G401.6 (cell line): ENCODE measurements at regions not wholly inside any gene's neighbourhood (a gene's known extent, or its start where the extent isn't known, plus 50 kb on each side); places are given as distances from the start of the nearest gene placed in this dataset.
"Not testable (repeated sequence)": the region's sequence is repeated elsewhere in the genome, so short reads cannot be mapped to it uniquely, and the experiment has no call there.

Experiments used
- FAIRE-seq: peaks from 2 replicates; lab custom pipeline; 2012; peaks lifted over from hg19 to GRCh38; lab: Jason Lieb, UNC

- not testable (repeated sequence) for FAIRE-seq
These were observed 111.4 kb downstream of the CCDC74A start for GRCh38 chr2:131639001-131639620.

GRCh38 chr2:131641414-131642206, 113.9 kb downstream of the CCDC74A start:
- FAIRE-seq = no peak

DNA sequence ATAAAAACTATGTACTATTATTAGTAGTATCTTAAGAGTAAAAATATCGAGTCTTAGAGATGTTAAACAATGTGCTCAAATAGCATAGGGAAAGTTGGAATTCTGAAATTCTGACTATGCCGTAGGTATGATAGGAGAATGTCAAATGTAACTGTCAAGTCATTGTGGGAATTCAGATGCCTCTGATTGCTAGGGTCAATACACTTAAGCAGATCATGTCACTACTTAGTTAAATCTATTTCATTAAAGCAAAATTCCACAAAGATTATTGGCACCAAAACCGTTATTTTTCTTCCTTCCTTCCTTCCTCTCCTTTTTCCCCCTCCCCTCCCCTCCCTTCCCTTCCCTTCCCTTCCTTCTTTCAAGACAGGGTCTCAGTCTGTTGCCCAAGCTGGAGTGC, 115.5 kb downstream of the CCDC74A start:
- FAIRE-seq = not testable (repeated sequence)

GRCh38 chr2:131645177-131645765, 117.6 kb downstream of the CCDC74A start:
- no peak for FAIRE-seq

- not testable (repeated sequence) for FAIRE-seq
These were observed 118.5 kb downstream of the CCDC74A start for GRCh38 chr2:131646220-131646619.

GRCh38 chr2:131646669-131647297, 119.1 kb downstream of the CCDC74A start:
- no peak for FAIRE-seq

DNA sequence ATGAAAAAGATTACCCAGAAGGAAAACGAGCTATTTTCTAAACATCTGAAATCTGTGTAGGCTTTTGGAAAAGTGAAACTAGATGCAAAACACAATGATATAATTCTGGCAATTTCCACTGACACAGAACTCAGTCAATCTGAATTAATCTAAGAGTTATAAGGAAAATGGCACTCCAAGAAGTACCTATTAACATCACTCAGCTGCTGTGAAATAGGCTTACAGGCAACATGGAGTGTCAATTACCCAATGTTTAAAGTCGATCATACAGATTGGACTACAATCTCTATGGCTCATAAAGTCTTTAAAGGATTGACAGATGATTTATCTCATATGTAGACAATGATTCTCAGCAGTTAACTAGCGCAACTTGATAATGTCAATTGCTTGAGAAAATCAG, 120.9 kb downstream of the CCDC74A start:
- not testable (repeated sequence) for FAIRE-seq

DNA sequence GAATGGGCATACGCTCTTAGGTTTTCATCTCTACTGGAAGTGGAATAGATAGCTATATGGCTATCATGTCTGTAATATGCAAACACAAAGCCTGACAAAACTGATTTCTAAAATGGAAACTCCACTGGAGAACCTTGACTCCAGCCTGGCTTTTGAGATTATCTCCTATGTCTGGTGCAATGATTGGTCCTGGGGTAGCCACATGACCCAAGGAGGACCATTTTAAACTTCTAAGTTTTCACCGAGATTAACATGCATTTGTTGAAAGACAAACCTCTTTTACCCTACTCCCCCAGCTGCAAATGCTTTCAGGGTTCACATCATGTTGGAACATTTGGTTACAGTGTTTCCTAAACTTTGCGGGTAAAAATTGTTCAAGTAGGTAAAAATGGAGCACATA, 124.6 kb downstream of the CCDC74A start:
- FAIRE-seq = not testable (repeated sequence)

DNA sequence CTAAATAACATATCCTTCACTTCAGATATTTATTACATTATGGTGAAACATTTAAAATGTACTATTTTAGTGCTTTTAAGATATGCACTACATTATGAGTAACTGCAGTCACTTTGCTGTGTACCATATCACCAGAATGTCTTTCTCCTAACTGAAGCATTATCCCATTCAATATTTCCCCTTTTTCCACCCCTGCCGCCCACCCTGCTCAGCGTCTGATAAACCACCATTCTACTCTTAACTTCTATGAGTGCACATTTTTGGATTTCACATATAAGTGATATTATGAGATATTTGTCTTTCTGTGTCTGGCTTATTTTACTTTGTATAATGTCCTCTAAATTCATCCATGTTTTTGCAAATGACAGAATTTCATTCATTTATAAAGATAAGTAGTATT, 126.4 kb downstream of the CCDC74A start:
- not testable (repeated sequence) for FAIRE-seq

GRCh38 chr2:131656816-131657633, 129.3 kb downstream of the CCDC74A start:
- no peak for FAIRE-seq

DNA sequence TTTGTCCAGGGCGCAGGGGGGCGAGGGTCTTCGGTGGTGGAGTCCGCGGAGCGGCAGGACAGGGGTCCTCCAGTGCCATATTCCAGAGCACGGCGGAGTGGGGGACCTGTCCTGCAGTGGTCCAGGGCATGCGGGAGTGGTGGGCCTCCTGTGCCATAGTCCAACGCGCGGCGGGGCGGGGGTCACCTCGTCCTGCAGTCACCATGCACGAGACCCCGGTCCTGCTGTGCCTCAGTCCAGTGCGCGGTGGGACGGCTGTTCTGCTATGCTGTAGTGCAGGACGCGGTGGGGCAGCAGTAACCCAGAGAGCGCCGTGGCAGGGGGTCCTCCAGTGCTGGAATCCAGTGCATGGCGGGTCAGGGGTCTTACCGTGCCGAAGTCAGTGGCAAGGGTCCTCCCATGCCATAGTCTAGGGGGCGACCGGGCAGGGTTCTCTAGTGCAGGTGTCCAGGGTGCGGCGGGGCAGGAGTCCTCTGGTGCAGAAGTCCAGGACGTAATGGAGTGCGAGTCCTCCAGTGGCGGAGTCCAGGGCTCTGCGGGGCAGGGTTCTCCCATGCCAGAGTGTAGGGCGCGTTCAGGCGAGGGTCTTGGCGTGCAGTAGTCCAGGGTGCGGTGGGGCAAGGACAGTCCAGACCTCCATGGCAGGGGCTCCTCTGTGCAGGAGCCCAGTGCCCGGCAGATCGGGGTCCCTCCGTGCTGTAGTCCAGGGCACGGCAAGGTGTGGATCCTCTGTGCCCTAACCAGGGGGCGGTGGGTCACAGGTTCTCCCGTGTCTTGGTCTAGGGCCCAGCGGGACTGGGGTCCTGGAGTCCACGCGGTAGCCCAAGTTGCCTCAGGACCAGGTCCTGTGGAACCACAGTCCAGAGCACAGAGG, 130.4 kb downstream of the CCDC74A start:
- no peak for FAIRE-seq

DNA sequence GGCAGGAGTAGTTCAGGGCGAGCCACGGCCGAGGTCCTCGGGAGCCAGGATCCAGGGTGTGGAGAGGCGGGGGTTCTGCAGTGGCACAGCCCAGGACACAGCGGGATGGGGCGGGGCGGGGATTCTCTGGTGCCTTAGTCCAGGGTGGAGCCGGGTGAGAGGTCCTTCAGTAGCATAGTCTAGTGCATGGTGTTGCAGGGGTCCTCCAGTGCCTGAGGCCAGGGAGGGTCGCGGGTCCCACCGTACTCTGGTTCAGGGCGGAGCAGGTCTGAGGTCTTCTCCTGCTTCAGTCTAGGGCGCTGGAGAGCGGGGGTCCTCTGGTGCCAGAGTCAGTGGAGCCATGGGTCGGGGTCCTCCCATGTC, 131.1 kb downstream of the CCDC74A start:
- FAIRE-seq = no peak

DNA sequence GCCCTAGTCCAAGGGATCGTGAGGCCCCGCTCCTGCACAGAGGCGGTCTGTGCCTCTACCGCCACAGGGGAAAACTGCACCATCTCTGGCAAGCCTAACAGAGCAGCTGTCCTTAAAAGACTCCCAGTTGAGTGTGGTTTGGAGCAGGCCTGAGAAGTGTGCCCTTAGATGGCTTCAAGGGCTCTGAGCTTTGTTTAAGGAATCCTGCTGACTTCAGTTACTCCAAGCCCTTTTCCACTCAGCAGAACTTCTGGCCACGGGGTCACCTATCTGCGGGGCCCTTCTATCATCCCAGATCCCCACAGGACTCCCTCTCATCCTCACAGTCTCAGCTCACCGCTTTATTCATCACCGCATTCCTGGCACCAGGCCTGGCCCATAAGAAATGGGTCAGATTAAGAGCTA, 131.5 kb downstream of the CCDC74A start:
- no peak for FAIRE-seq

DNA sequence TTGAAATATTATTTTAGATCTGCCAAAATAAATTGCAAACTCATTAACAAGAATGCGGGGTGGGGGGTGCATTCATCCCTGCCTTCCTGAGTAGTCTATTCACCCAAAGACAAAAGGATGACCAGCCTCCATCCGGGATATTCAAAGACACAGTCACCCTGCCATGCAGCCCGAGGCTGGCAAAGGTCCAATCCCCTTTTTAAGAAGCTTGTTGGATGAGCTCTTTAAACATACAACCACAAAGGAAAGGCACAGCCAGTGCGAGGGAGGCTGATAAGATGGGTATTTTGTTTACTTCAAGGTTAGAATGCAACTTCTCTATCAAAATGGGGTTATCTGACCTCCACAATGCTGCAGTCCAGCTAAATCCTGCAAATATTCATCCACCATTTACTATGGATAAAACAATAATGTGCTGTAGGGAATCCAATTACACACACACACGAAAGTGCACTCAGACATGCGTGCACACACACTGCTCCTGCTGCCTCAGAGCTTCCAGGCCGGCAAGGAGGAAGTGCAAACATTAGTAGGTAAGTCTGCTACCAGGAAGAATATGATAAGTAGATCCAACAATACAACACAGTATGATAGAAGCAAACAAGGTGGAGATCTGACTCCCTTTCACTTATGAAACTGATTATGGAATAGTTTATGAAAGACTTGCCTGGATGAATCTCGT, 133.6 kb downstream of the CCDC74A start:
- not testable (repeated sequence) for FAIRE-seq

DNA sequence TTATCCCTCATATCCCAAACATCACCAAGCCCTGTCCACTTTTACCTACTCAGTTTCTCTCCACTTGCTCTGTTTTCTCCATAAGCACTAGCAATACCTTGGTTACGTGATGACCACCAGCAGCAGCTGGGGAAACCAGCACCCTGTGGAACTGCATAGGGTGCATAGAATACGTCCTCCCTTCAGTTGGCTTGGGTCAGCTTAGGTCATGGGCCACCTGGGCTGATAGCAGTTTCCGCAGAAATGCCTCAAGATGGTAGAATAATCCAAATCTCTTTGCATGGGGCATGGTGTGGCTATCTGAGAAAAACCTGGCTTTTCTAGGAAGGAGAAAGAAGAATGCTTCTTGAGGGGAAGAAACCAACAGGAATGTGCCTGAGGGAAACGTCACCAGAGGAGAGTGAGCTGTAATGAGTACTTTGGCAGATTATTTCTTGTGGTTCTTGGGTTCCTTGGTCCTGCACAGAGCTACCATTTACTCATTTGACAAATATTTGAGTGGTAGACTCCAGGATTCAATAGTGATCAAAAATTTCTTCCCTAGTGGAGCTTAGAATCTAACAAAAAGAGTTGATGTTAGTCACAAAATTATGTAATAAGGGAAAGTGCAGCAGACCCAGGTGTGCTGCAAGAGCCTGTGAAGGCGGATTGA, 134.3 kb downstream of the CCDC74A start:
- not testable (repeated sequence) for FAIRE-seq

- not testable (repeated sequence) for FAIRE-seq
These were observed 135.8 kb downstream of the CCDC74A start for GRCh38 chr2:131663501-131663900.

- FAIRE-seq = not testable (repeated sequence)
These were observed 138.0 kb downstream of the CCDC74A start for GRCh38 chr2:131665716-131666115.

DNA sequence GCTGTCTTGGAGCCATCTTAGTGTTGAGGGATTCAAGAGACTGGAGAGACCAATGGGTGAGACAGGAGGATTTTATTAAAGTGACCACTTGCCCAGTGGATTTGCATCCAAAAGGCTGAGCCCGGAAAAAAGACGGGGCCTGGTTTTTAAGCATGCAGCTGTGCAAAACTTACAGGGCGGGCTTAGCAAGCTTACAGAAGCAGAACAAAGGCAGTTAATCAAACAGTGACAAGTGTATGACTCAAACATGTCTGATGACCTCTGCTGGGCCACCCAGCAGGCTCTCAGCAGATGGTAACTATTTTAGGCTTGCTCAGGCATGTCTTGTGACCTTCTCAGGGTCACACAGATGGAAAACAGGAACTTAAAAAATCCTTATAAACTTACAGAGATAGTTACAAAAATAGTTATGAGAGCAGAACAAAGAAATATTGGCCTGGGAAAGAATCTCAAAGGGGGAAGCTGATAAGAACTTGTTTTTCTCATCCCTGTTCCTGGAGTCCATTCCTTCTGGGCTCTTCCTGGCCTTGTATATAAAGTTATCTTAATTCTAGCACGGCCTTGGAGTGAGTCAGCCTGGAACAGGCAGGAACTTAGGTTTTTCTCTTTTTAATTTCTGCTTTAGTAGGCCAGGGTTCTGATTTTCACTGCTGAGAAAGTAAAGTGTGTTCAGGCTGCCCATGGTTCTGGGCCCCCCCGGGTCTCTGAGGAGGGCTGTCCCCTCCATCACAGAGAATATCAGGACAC, 141.3 kb downstream of the CCDC74A start:
- FAIRE-seq = not testable (repeated sequence)

GRCh38 chr2:131671841-131672470, 144.3 kb downstream of the CCDC74A start:
- not testable (repeated sequence) for FAIRE-seq
